SK-N-SH (cell line): ENCODE measurements at regions not wholly inside any gene's neighbourhood (a gene's known extent, or its start where the extent isn't known, plus 50 kb on each side); places are given as distances from the start of the nearest gene placed in this dataset.

Source experiments
- CTCF ChIA-PET: fragments of 300-600, 350-600 bp; formaldehyde crosslinking; extraction: SDS; loops from one replicate; lab custom pipeline; 2021; lab: Yijun Ruan, JAX
- POLR2A ChIA-PET: fragments of 350-600 bp; sonication (Branson Sonifier 250); formaldehyde crosslinking; extraction: SDS; loops from one replicate; lab custom pipeline; 2020; ENCODE audit warnings: antibody characterized with exemption, inconsistent platforms; lab: Yijun Ruan, JAX
- DNase-seq: peaks from one replicate; pipeline ENCODE4 v3.0.0; 2012
- H2AFZ ChIP-seq: fragments of 200-600 bp; sonication (generic); 2 replicates; pipeline ENCODE4 v1.8.1; 2016; ENCODE audit warnings: antibody characterized with exemption, mild to moderate bottlenecking, low read depth
- H3F3A ChIP-seq: fragments of 200-600 bp; sonication (generic); replicated peaks from 2 replicates; pipeline ENCODE3; 2016; ENCODE audit warnings: antibody characterized with exemption, mild to moderate bottlenecking; ENCODE audit not compliant: insufficient read depth
- H3K27ac ChIP-seq, 2 experiments: fragments of 200-500 bp in 1 of 2; fragments of 200-600 bp in 1 of 2; sonication (Bioruptor generic) in 1 of 2; sonication (generic), shearing (Covaris generic) in 1 of 2; 2 replicates each; pipeline versions ENCODE4 v1.5.1 to v1.6.1; 2014 to 2016; ENCODE audit warnings: low read depth in 2 of 2, inconsistent platforms in 1 of 2, low read length in 1 of 2, mild to moderate bottlenecking in 1 of 2, mixed read lengths in 1 of 2
- H3K27me3 ChIP-seq: fragments of 200-600 bp; sonication (generic), shearing (Covaris generic); 2 replicates; pipeline ENCODE4 v1.6.1; 2016; ENCODE audit warnings: mixed run types; ENCODE audit not compliant: insufficient read depth
- H3K36me3 ChIP-seq, 2 experiments: fragments of 200-500 bp in 1 of 2; fragments of 200-600 bp in 1 of 2; sonication (Bioruptor generic) in 1 of 2; sonication (generic) in 1 of 2; replicated peaks in 1 of 2; 2 replicates each; pipeline versions ENCODE3 to v1.5.1; 2014 to 2016; ENCODE audit warnings: low read length in 1 of 2, mild to moderate bottlenecking in 1 of 2; ENCODE audit not compliant: insufficient read depth in 2 of 2, control insufficient read depth in 1 of 2
- H3K4me1 ChIP-seq, 2 experiments: fragments of 200-500 bp in 1 of 2; fragments of 200-600 bp in 1 of 2; sonication (Bioruptor generic) in 1 of 2; sonication (generic), shearing (Covaris generic) in 1 of 2; 2 replicates each; pipeline versions ENCODE4 v1.5.1 to v1.6.1; 2014 to 2016; ENCODE audit warnings: low read depth in 1 of 2, low read length in 1 of 2, mixed run types in 1 of 2; ENCODE audit not compliant: insufficient read depth in 2 of 2, control insufficient read depth in 1 of 2
- H3K4me2 ChIP-seq: fragments of 200-600 bp; sonication (generic), shearing (Covaris generic); 2 replicates; pipeline ENCODE4 v1.6.1; 2017; ENCODE audit warnings: mixed run types
- H3K4me3 ChIP-seq, 2 experiments: fragments of 200-500 bp in 1 of 2; fragments of 200-600 bp in 1 of 2; sonication (Bioruptor generic) in 1 of 2; sonication (generic), shearing (Covaris generic) in 1 of 2; 2 replicates each; pipeline versions ENCODE4 v1.5.1 to v1.8.1; 2014 to 2016; ENCODE audit warnings: low read depth in 2 of 2, inconsistent platforms in 1 of 2, low read length in 1 of 2, mild to moderate bottlenecking in 1 of 2, mixed read lengths in 1 of 2, moderate library complexity in 1 of 2
- H3K79me2 ChIP-seq: fragments of 200-600 bp; sonication (generic); 2 replicates; pipeline ENCODE4 v1.8.1; 2017; ENCODE audit warnings: mild to moderate bottlenecking; ENCODE audit not compliant: insufficient read depth
- H3K9ac ChIP-seq: fragments of 200-600 bp; sonication (generic); 2 replicates; pipeline ENCODE4 v1.6.1; 2017; ENCODE audit warnings: mixed run types
- H3K9me2 ChIP-seq: fragments of 200-600 bp; sonication (generic); 2 replicates; pipeline ENCODE4 v1.6.1; 2017; ENCODE audit warnings: mixed run types
- H3K9me3 ChIP-seq: fragments of 200-600 bp; sonication (generic); 2 replicates; pipeline ENCODE4 v1.6.1; 2017; ENCODE audit warnings: mixed run types, mild to moderate bottlenecking, moderate library complexity
- H4K20me1 ChIP-seq: fragments of 200-600 bp; sonication (generic); 2 replicates; pipeline ENCODE4 v1.6.1; 2017; ENCODE audit warnings: mild to moderate bottlenecking, mixed run types; ENCODE audit not compliant: insufficient read depth
- JUND ChIP-seq: IDR thresholded peaks from 2 replicates; pipeline ENCODE4 v1.4.0; 2012
- NRF1 ChIP-seq: IDR thresholded peaks from 2 replicates; pipeline ENCODE4 v1.6.1; 2012; ENCODE audit warnings: low read depth, mild to moderate bottlenecking, low read length
- PBX3 ChIP-seq: IDR thresholded peaks from 2 replicates; pipeline ENCODE4; 2012
- RFX5 ChIP-seq: IDR thresholded peaks from 2 replicates; pipeline ENCODE4 v1.6.1; 2012; ENCODE audit warnings: mild to moderate bottlenecking, improper control_type of control experiment, low read length
- USF1 ChIP-seq: IDR thresholded peaks from 2 replicates; pipeline ENCODE4 v1.4.0; 2012; ENCODE audit warnings: low read depth, borderline replicate concordance
- WGBS: methylation state at CpG from one replicate; pipeline ENCODE4 v1.1.6; 2017; ENCODE audit warnings: low lambda C conversion rate; 5-methylcytosine and 5-hydroxymethylcytosine counted together
- TF ChIP-seq, protein P1 (sequence below): IDR thresholded peaks from 2 replicates; pipeline ENCODE4 v1.6.1; 2012; ENCODE audit warnings: mild to moderate bottlenecking, low read depth, low read length, moderate library complexity
- TF ChIP-seq, protein P2 (sequence below): IDR thresholded peaks from 2 replicates; pipeline ENCODE4 v1.4.0; 2012; ENCODE audit warnings: low read depth, borderline replicate concordance

GRCh38 chr4:34279011-34279410, 1965.3 kb downstream of the ARAP2 start:
- Histone ChIP-seq H3K4me2 (no peak overlapping the region), H3K27me3 (no peaks in the 10 kb centered on the region), H3F3A (no peaks in the 10 kb centered on the region), H3K4me3 (no peak overlapping the region), H4K20me1 (no peaks in the 10 kb centered on the region), H3K79me2 (no peaks in the 10 kb centered on the region), H3K4me1 (no peaks in the 10 kb centered on the region), H3K9ac (no peak overlapping the region), H2AFZ (no peak overlapping the region; the same call in 1 of the 2 replicates), H3K27ac (no peak overlapping the region), H3K9me2 (no peaks in the 10 kb centered on the region), H3K9me3 (no peaks in the 10 kb centered on the region), H3K36me3 (no peaks in the 10 kb centered on the region)
- TF ChIP-seq, protein P1, sequence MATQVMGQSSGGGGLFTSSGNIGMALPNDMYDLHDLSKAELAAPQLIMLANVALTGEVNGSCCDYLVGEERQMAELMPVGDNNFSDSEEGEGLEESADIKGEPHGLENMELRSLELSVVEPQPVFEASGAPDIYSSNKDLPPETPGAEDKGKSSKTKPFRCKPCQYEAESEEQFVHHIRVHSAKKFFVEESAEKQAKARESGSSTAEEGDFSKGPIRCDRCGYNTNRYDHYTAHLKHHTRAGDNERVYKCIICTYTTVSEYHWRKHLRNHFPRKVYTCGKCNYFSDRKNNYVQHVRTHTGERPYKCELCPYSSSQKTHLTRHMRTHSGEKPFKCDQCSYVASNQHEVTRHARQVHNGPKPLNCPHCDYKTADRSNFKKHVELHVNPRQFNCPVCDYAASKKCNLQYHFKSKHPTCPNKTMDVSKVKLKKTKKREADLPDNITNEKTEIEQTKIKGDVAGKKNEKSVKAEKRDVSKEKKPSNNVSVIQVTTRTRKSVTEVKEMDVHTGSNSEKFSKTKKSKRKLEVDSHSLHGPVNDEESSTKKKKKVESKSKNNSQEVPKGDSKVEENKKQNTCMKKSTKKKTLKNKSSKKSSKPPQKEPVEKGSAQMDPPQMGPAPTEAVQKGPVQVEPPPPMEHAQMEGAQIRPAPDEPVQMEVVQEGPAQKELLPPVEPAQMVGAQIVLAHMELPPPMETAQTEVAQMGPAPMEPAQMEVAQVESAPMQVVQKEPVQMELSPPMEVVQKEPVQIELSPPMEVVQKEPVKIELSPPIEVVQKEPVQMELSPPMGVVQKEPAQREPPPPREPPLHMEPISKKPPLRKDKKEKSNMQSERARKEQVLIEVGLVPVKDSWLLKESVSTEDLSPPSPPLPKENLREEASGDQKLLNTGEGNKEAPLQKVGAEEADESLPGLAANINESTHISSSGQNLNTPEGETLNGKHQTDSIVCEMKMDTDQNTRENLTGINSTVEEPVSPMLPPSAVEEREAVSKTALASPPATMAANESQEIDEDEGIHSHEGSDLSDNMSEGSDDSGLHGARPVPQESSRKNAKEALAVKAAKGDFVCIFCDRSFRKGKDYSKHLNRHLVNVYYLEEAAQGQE, result no peak
- TF ChIP-seq USF1, result no peak
- no peak for TF ChIP-seq NRF1
- TF ChIP-seq, protein P2, sequence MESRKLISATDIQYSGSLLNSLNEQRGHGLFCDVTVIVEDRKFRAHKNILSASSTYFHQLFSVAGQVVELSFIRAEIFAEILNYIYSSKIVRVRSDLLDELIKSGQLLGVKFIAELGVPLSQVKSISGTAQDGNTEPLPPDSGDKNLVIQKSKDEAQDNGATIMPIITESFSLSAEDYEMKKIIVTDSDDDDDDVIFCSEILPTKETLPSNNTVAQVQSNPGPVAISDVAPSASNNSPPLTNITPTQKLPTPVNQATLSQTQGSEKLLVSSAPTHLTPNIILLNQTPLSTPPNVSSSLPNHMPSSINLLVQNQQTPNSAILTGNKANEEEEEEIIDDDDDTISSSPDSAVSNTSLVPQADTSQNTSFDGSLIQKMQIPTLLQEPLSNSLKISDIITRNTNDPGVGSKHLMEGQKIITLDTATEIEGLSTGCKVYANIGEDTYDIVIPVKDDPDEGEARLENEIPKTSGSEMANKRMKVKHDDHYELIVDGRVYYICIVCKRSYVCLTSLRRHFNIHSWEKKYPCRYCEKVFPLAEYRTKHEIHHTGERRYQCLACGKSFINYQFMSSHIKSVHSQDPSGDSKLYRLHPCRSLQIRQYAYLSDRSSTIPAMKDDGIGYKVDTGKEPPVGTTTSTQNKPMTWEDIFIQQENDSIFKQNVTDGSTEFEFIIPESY, result no peak
- no peak for TF ChIP-seq JUND
- ChIA-PET POLR2A (no interaction called here), CTCF (no interaction called here)
- DNase-seq, result no peak

- Histone ChIP-seq H3K27me3 (no peaks in the 10 kb centered on the region), H3K9me2 (no peaks in the 10 kb centered on the region), H3K27ac (no peak overlapping the region), H3K9me3 (no peaks in the 10 kb centered on the region), H3K4me2 (no peak overlapping the region), H3K4me1 (no peaks in the 10 kb centered on the region), H3K79me2 (no peaks in the 10 kb centered on the region), H3K36me3 (no peaks in the 10 kb centered on the region), H3K9ac (no peak overlapping the region), H4K20me1 (no peaks in the 10 kb centered on the region), H3K4me3 (no peak overlapping the region), H2AFZ (no peak overlapping the region), H3F3A (no peaks in the 10 kb centered on the region)
- no peak for TF ChIP-seq RFX5
- no peak for TF ChIP-seq PBX3
- WGBS, result 0% methylated on average over 2 of the region's 2 CpGs
- DNase-seq, result no peak
- POLR2A ChIA-PET, result no interaction called here
- CTCF ChIA-PET, result no interaction called here
Measured at GRCh38 chr4:34280131-34280530, 1964.2 kb downstream of the ARAP2 start.
